CD14-positive monocyte (primary cell): ENCODE measurements at regions not wholly inside any gene's neighbourhood (a gene's known extent, or its start where the extent isn't known, plus 50 kb on each side); places are given as distances from the start of the nearest gene placed in this dataset.

Experiments
- DNase-seq, 3 donors: peaks; one replicate each; pipeline ENCODE4 v3.0.0-alpha.2; 2011 to 2022
- H2AFZ ChIP-seq: 2 replicates; pipeline ENCODE4 v1.6.0; 2012; ENCODE audit warnings: mild to moderate bottlenecking, low read depth, low read length, inconsistent platforms; ENCODE audit not compliant: insufficient read depth, poor library complexity, severe bottlenecking
- H3K27ac ChIP-seq, 2 donors: 1 replicate in 1 of 2; 2 replicates in 1 of 2; pipeline ENCODE4 v1.5.1; 2012 to 2013; ENCODE audit warnings: low read length in 2 of 2, control low read depth in 1 of 2, inconsistent platforms in 1 of 2, low read depth in 1 of 2, mild to moderate bottlenecking in 1 of 2
- H3K27me3 ChIP-seq, 2 donors: one replicate each; pipeline versions ENCODE4 v1.6.0 to v1.6.1; 2011 to 2013; ENCODE audit warnings: low read length in 2 of 2; ENCODE audit not compliant: control insufficient read depth in 2 of 2, insufficient read depth in 2 of 2
- H3K36me3 ChIP-seq, 2 donors: replicated peaks in 1 of 2; 1 replicate in 1 of 2; 2 replicates in 1 of 2; pipeline versions ENCODE4 v1.5.1 to v1.6.1; 2012 to 2013; ENCODE audit warnings: low read length in 2 of 2, control low read depth in 1 of 2, inconsistent platforms in 1 of 2, mild to moderate bottlenecking in 1 of 2; ENCODE audit not compliant: insufficient read depth in 2 of 2, control insufficient read depth in 1 of 2
- H3K4me1 ChIP-seq, 2 donors: 1 replicate in 1 of 2; 2 replicates in 1 of 2; pipeline versions ENCODE4 v1.5.1 to v1.6.1; 2012 to 2013; ENCODE audit warnings: low read length in 2 of 2, control low read depth in 1 of 2, inconsistent platforms in 1 of 2, mild to moderate bottlenecking in 1 of 2, moderate library complexity in 1 of 2; ENCODE audit not compliant: insufficient read depth in 2 of 2, control insufficient read depth in 1 of 2
- H3K4me2 ChIP-seq: replicated peaks from 2 replicates; pipeline ENCODE3; 2012; ENCODE audit warnings: low read length, moderate library complexity, mild to moderate bottlenecking; ENCODE audit not compliant: poor library complexity, severe bottlenecking; ENCODE audit errors: extremely low read depth
- H3K4me3 ChIP-seq, 3 experiments: fragments of 200-600 bp in 1 of 3; sonication (generic) in 1 of 3; replicated peaks in 1 of 3; 1 replicate in 2 of 3; 2 replicates in 1 of 3; pipeline ENCODE4 v1.5.1; 2011 to 2013; ENCODE audit warnings: low read length in 3 of 3, mild to moderate bottlenecking in 3 of 3, control low read depth in 2 of 3, low read depth in 2 of 3, inconsistent platforms in 1 of 3, moderate library complexity in 1 of 3
- H3K79me2 ChIP-seq: 2 replicates; pipeline ENCODE4 v1.6.0; 2012; ENCODE audit warnings: mild to moderate bottlenecking, control low read depth, inconsistent platforms, low read length, moderate library complexity; ENCODE audit not compliant: insufficient read depth
- H3K9ac ChIP-seq: 2 replicates; pipeline ENCODE4 v1.6.0; 2017; ENCODE audit warnings: low read length, mild to moderate bottlenecking; ENCODE audit not compliant: insufficient read depth, poor library complexity, severe bottlenecking
- H3K9me3 ChIP-seq, 2 donors: replicated peaks in 1 of 2; 1 replicate in 1 of 2; 2 replicates in 1 of 2; pipeline versions ENCODE4 v1.5.1 to v1.6.1; 2012 to 2013; ENCODE audit warnings: low read length in 2 of 2, control low read depth in 1 of 2; ENCODE audit not compliant: control insufficient read depth in 1 of 2, insufficient read depth in 1 of 2
- H4K20me1 ChIP-seq: 2 replicates; pipeline ENCODE4 v1.6.0; 2012; ENCODE audit warnings: mild to moderate bottlenecking, low read length, control low read depth, moderate library complexity; ENCODE audit not compliant: insufficient read depth
- H3K27ac Mint-ChIP-seq, 7 donors: one replicate each; pipeline ENCODE4 v1.8.0; 2020; ENCODE audit warnings: mild to moderate bottlenecking in 7 of 7, mixed read lengths in 7 of 7, moderate library complexity in 6 of 7, inconsistent platforms in 2 of 7
- H3K27me3 Mint-ChIP-seq, 3 donors: one replicate each; pipeline ENCODE4 v1.8.0; 2021 to 2022; ENCODE audit warnings: low read depth in 3 of 3, mild to moderate bottlenecking in 3 of 3, mixed read lengths in 3 of 3, moderate library complexity in 3 of 3, inconsistent platforms in 1 of 3
- H3K36me3 Mint-ChIP-seq, 2 donors: one replicate each; pipeline ENCODE4 v1.8.0; 2020; ENCODE audit warnings: mixed read lengths in 2 of 2, inconsistent platforms in 1 of 2, mild to moderate bottlenecking in 1 of 2
- H3K4me1 Mint-ChIP-seq: one replicate; pipeline ENCODE4 v1.8.0; 2020; ENCODE audit warnings: mild to moderate bottlenecking, mixed read lengths
- H3K4me3 Mint-ChIP-seq, 2 donors: one replicate each; pipeline ENCODE4 v1.8.0; 2020; ENCODE audit warnings: mild to moderate bottlenecking in 2 of 2, mixed read lengths in 2 of 2, moderate library complexity in 1 of 2
- H3K9me3 Mint-ChIP-seq, 7 donors: one replicate each; pipeline ENCODE4 v1.8.0; 2020 to 2022; ENCODE audit warnings: mixed read lengths in 7 of 7, mild to moderate bottlenecking in 6 of 7, moderate library complexity in 6 of 7, inconsistent platforms in 2 of 7
- CTCF ChIP-seq: fragments of 200-600 bp; IDR thresholded peaks from one replicate; pipeline ENCODE4 v1.8.0; 2022; ENCODE audit warnings: antibody characterized with exemption, mild to moderate bottlenecking
- WGBS: methylation state at CpG from one replicate; pipeline ENCODE4 v1.1.5; 2013; ENCODE audit warnings: missing lambda C conversion rate; ENCODE audit not compliant: insufficient coverage; 5-methylcytosine and 5-hydroxymethylcytosine counted together
- intact Hi-C, 2 donors: fragments of 100-400 bp; cut with micrococcal nuclease; formaldehyde crosslinking; loops; one replicate each; pipeline versions ENCODE4 v1.15.0 to v1.15.1; 2023

DNA sequence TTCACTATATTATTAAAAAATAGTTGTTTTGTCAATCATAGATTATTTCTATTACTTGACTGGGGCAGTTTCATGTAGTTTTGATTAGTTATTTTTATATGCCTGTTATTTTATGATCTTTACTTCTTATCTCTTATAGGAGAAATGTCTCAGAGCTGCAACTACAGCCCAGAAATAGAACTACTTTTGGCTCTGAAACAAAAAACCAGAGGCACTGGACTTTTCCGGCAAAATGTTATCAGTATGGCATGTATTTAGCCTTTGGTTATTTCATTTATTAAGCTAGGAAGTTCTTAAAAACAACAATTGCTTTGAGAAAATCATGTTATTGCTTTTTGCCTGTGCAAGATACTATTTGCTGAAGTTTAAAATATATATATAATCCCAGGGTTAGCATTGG is 566.5 kb downstream of the ANKRD50 start:
- H3K27ac Mint-ChIP-seq, result no peak overlapping the region
- 86% methylated on average over 1 of the region's 1 CpG for WGBS

DNA sequence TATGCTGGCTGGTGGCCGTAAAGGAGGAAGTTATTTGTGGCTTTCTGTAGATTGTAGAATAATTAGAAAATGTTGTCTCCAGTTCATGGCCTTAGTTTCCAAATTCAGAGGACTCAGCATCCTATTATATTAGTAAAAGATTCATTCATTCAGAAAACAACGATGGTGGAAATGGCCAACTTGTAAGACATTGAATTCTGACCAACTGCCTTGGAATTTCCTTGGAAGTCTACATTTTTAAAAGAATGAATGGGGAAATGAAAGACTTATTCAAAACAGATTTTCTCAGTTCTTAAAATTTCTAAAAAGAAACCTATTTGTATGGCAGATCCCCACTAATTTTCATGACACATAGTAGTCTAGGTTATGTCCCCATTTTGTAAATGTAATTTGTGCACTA is 561.5 kb downstream of the ANKRD50 start:
- Histone ChIP-seq H4K20me1 (no peaks in the 10 kb centered on the region), H3K79me2 (no peaks in the 10 kb centered on the region), H3K9me3 (no peaks in the 10 kb centered on the region), H3K27ac (no peak overlapping the region), H3K4me3 (no peak overlapping the region), H3K9ac (no peak overlapping the region), H3K36me3 (no peaks in the 10 kb centered on the region), H3K4me2 (no peak overlapping the region), H3K27me3 (no peaks in the 10 kb centered on the region), H2AFZ (no peak overlapping the region), H3K4me1 (no peaks in the 10 kb centered on the region)
- Mint-ChIP-seq H3K9me3 (peaks cover 0 to 4% (median 0%) of the 10 kb centered on the region in 7 donors), H3K4me1 (no peaks in the 10 kb centered on the region), H3K27me3 (no peaks in the 10 kb centered on the region), H3K27ac (no peak overlapping the region), H3K36me3 (no peaks in the 10 kb centered on the region), H3K4me3 (no peak overlapping the region)
- no peak for TF ChIP-seq CTCF
- DNase-seq, result no peak
- intact Hi-C loops, result no loop called here
- WGBS, result no CpG with 5 or more reads among the region's 2 CpGs

More for the DNA sequence above, 566.5 kb downstream of the ANKRD50 start:
- Histone ChIP-seq H3K4me2 (no peak overlapping the region), H3K9ac (no peak overlapping the region), H4K20me1 (no peaks in the 10 kb centered on the region), H3K27ac (no peak overlapping the region), H3K36me3 (no peaks in the 10 kb centered on the region), H3K79me2 (no peaks in the 10 kb centered on the region), H3K27me3 (no peaks in the 10 kb centered on the region), H3K4me3 (no peak overlapping the region), H3K9me3 (no peaks in the 10 kb centered on the region), H2AFZ (no peak overlapping the region), H3K4me1 (no peaks in the 10 kb centered on the region)
- DNase-seq, result no peak
- Mint-ChIP-seq H3K9me3 (peaks cover 0 to 3% (median 0%) of the 10 kb centered on the region in 7 donors), H3K27me3 (no peaks in the 10 kb centered on the region), H3K4me1 (no peaks in the 10 kb centered on the region), H3K4me3 (no peak overlapping the region), H3K36me3 (no peaks in the 10 kb centered on the region)
- no peak for TF ChIP-seq CTCF
- intact Hi-C loops, result no loop called here
